GM23248 (cell line): ENCODE measurements at regions not wholly inside any gene's neighbourhood (a gene's known extent, or its start where the extent isn't known, plus 50 kb on each side); places are given as distances from the start of the nearest gene placed in this dataset.

Experiments
- EZH2 ChIP-seq: fragments of 200-600 bp; sonication (generic); IDR thresholded peaks from 2 replicates; pipeline ENCODE4 v1.6.1; 2018; ENCODE audit warnings: antibody characterized with exemption, mild to moderate bottlenecking; ENCODE audit not compliant: insufficient read depth, poor library complexity, severe bottlenecking
- EZH2phosphoT487 ChIP-seq: fragments of 200-600 bp; sonication (generic); IDR thresholded peaks from 2 replicates; pipeline ENCODE4 v1.6.1; 2018; ENCODE audit warnings: antibody characterized with exemption, moderate library complexity, mild to moderate bottlenecking, low read depth; ENCODE audit not compliant: insufficient read depth

DNA sequence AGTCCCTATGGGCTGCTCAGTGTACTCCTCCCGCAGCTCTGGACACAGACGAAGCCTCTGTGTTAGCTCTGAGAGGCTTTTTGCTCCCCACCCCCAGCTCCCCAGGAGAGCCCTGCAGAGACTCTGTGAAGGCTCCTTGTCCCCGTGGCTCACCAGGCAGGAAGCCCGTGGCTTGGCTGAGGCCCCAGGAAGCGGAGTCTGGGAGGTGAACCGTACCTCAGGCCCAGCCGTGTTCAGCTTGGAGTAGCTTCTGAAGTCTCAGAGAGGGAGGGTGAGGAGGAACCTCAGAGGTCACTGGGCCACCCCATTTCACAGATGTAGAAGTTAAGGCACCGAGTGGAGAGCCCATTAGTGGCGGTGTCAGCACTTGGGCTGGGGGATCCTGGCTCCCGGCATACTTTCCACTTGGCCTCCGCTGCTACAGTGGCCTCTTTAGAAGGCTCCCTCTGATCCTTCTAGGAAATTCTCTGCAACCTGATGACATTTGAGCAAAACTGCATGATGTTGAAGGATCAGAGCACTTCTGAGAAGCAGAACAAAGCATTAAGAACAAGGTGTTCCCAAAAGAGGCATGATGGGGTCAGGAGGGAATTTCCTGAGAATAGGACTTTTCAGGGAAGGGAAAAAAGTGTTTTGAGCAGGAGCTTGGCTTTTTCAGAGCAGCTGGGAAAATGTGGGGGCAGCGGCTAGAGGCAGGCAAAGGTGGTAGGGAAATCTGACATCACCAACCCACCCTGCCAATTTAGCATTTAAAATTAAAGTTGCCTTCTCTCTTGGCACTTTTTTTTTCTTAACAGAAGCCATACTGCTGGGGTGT, 79.1 kb downstream of the MCFD2 start:
- TF ChIP-seq EZH2 (no peak), EZH2phosphoT487 (no peak)
